NCI-H146 treated with DMSO at 0.1 percent for 48 hours (cell line): ENCODE measurements at regions not wholly inside any gene's neighbourhood (a gene's known extent, or its start where the extent isn't known, plus 50 kb on each side); places are given as distances from the start of the nearest gene placed in this dataset.
A peak's percentile ranks its signal among the peaks of the same experiment; 100 is the strongest.
"Not testable (repeated sequence)": the region's sequence is repeated elsewhere in the genome, so short reads cannot be mapped to it uniquely, and the experiment has no call there.

Source experiments
- DNase-seq: peaks from one replicate; lab custom pipeline; 2025; ENCODE audit not compliant: unreplicated experiment; lab: John Stamatoyannopoulos, UW

- no peak for DNase-seq
Measured at GRCh38 chr18:76051396-76052226, 443.4 kb downstream of the ZNF516 start.

- no peak for DNase-seq
Measured at GRCh38 chr18:76046221-76046620, 448.8 kb downstream of the ZNF516 start.

GRCh38 chr18:76042511-76042910 is 452.5 kb downstream of the ZNF516 start:
- DNase-seq = no peak

GRCh38 chr18:76018210-76018609 is 476.8 kb downstream of the ZNF516 start:
- DNase-seq = no peak

GRCh38 chr18:76013057-76013456 is 482.0 kb downstream of the ZNF516 start:
- DNase-seq = no peak

GRCh38 chr18:76005632-76006208 is 489.3 kb downstream of the ZNF516 start:
- peak; percentile 68 for DNase-seq

- DNase-seq = not testable (repeated sequence)
Measured at GRCh38 chr18:75987913-75988312, 507.1 kb downstream of the ZNF516 start.

GRCh38 chr18:75984853-75985252 is 510.2 kb downstream of the ZNF516 start:
- no peak for DNase-seq

GRCh38 chr18:75981102-75981501 is 513.9 kb downstream of the ZNF516 start:
- no peak for DNase-seq

- no peak for DNase-seq
Measured at GRCh38 chr18:75977081-75977480, 518.0 kb downstream of the ZNF516 start.

- DNase-seq = no peak
Measured at GRCh38 chr18:75970212-75970611, 524.8 kb downstream of the ZNF516 start.

GRCh38 chr18:75966431-75966830 is 528.6 kb downstream of the ZNF516 start:
- DNase-seq = no peak

- no peak for DNase-seq
Measured at GRCh38 chr18:75962036-75962572, 532.9 kb downstream of the ZNF516 start.

GRCh38 chr18:75960356-75960755 is 532.9 kb upstream of the SMIM21 start:
- DNase-seq = not testable (repeated sequence)

- DNase-seq = no peak
Measured at GRCh38 chr18:75959150-75959549, 531.6 kb upstream of the SMIM21 start.

- no peak for DNase-seq
Measured at GRCh38 chr18:75958683-75959082, 531.2 kb upstream of the SMIM21 start.

- DNase-seq = no peak
Measured at GRCh38 chr18:75945265-75945933, 517.9 kb upstream of the SMIM21 start.

- DNase-seq = no peak
Measured at GRCh38 chr18:75937306-75937705, 509.8 kb upstream of the SMIM21 start.

- DNase-seq = no peak
Measured at GRCh38 chr18:75936862-75937261, 509.4 kb upstream of the SMIM21 start.

GRCh38 chr18:75931079-75931478 is 503.6 kb upstream of the SMIM21 start:
- no peak for DNase-seq

GRCh38 chr18:75928706-75929105 is 501.2 kb upstream of the SMIM21 start:
- DNase-seq = no peak

GRCh38 chr18:75927791-75928190 is 500.3 kb upstream of the SMIM21 start:
- no peak for DNase-seq
